ENCODE measurements at regions not wholly inside any gene's neighbourhood (a gene's known extent, or its start where the extent isn't known, plus 50 kb on each side); places are given as distances from the start of the nearest gene placed in this dataset.

- no peak for DNase-seq
These were observed 57.0 kb upstream of the RAI2 start for GRCh38 chrX:17917945-17918577.

GRCh38 chrX:17913801-17914200 is 52.7 kb upstream of the RAI2 start:
- no peak for DNase-seq
